ENCODE measurements at regions not wholly inside any gene's neighbourhood (a gene's known extent, or its start where the extent isn't known, plus 50 kb on each side); places are given as distances from the start of the nearest gene placed in this dataset.
"Not testable (repeated sequence)": the region's sequence is repeated elsewhere in the genome, so short reads cannot be mapped to it uniquely, and the experiment has no call there.

DNA sequence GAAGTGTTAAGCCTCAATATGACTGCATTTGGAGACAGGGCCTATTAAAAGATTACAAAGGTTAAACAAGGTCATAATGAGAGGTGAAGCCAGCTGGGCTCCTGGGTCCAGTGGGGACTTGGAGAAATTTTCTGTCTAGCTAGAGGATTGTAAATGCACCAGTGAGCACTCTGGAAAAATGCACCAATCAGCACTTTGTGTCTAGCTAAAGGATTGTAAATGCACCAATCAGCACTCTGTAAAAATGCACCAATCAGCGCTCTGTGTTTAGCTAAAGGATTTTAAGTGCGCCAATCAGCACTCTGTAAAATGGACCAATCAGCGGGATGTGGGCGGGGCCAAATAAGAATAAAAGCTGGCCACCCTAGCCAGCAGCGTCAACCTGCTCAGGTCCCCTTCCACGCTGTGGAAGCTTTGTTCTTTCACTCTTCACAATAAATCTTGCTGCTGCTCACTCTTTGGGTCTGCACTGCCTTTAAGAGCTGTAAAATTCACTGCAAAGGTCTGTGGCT lies 150.3 kb downstream of the MRPS30 start:
- TF ChIP-seq POLR2A, POLR2AphosphoS5 (IDR thresholded peaks at IDR 0.05): not testable (repeated sequence)
- TF ChIP-seq, protein P1, sequence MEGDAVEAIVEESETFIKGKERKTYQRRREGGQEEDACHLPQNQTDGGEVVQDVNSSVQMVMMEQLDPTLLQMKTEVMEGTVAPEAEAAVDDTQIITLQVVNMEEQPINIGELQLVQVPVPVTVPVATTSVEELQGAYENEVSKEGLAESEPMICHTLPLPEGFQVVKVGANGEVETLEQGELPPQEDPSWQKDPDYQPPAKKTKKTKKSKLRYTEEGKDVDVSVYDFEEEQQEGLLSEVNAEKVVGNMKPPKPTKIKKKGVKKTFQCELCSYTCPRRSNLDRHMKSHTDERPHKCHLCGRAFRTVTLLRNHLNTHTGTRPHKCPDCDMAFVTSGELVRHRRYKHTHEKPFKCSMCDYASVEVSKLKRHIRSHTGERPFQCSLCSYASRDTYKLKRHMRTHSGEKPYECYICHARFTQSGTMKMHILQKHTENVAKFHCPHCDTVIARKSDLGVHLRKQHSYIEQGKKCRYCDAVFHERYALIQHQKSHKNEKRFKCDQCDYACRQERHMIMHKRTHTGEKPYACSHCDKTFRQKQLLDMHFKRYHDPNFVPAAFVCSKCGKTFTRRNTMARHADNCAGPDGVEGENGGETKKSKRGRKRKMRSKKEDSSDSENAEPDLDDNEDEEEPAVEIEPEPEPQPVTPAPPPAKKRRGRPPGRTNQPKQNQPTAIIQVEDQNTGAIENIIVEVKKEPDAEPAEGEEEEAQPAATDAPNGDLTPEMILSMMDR (IDR thresholded peaks at IDR 0.05), result not testable (repeated sequence)

All from sigmoid colon (tissue), 4 donors.